ENCODE measurements at regions not wholly inside any gene's neighbourhood (a gene's known extent, or its start where the extent isn't known, plus 50 kb on each side); places are given as distances from the start of the nearest gene placed in this dataset.

DNA sequence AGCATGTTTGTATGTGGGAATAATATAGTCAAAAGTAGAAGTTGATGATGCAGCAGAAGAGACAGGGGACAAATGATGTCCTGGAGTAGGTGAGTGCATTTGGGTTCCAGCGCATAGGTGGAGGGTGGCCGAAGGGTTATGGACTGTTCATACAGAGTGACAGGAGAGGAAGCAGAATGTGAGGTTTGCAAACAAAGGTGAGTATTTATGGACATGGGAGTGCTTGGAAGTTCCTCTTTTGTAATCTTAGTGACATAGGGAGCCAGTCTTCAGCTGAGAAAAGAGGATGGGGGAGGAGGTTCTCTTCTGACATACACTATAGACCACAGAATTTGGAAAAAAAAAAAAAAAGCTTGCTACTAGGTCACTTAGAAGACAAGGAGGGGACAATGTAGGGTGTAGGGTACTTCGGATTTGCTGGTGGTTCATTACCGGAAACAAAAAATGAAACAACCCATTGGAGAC is 331.6 kb downstream of the DLEU7 start:
- no peak overlapping the region for H3K27ac ChIP-seq (ENCODE audit: extremely low read depth, low read depth, low read length)
- CTCF ChIA-PET = no interaction called here
- peaks cover 6% of the 10 kb centered on the region for H3K4me1 ChIP-seq (ENCODE audit: control insufficient read depth, insufficient read depth, low read length)
- H3K36me3 ChIP-seq (ENCODE audit: control insufficient read depth in 2 of 2, insufficient read depth in 1 of 2, low read length in 2 of 2) = no peaks in the 10 kb centered on the region
- no peaks in the 10 kb centered on the region for H3K9me3 ChIP-seq (ENCODE audit: control insufficient read depth, insufficient read depth, low read depth, low read length)
- no peak for TF ChIP-seq ZFHX2 (tag by site-specific recombination; conservative IDR thresholded peaks at IDR 0.05)
- peak; percentile 87 for TF ChIP-seq ZNF600 (tag by site-specific recombination; IDR thresholded peaks at IDR 0.05)
- H3K4me3 ChIP-seq (ENCODE audit: low read depth, low read length) = no peak overlapping the region
- POLR2A ChIA-PET = no interaction called here

DNA sequence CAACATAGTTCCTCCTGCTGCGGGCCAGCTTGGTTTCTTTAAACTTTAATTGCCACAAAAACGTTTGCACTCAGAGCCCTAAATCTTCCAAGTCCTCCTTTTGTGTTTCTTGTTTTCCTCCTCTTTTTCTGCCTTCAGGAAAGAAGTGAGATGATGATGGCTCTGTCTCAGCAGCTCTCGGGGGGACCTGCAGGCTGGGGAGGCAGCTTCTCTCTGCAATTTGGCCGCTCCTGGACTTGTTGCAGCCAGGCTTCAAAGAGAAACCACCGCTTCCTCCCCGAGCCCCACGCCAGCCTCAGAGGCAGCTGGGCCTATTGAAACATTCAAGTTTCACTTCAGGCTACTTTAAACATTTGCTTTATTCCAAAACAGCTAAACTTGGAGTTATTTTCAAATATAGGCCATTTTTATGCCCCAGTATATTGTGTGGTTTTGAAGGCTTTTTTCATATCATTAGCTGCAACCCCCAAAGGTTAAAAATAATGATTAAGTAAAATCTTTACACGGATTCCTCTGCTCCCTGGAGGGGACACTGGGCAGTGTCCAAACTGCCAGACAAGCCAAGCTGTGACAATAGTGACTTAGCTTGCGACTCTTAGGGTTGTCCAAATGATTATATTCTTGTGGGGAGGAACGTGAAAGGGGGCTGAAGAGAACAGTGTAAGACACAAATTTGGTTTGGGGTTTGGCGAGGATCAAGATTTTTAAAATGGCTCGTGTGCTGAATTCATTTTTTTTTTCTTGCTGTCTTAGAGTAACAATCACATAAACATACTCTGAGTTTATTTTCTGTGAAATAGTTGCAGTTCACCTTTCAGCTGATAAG is 330.8 kb downstream of the DLEU7 start:
- H3K27ac ChIP-seq (ENCODE audit: extremely low read depth, low read depth, low read length) = peak overlapping the region; percentile 63
- H3K36me3 ChIP-seq (ENCODE audit: control insufficient read depth in 2 of 2, insufficient read depth in 1 of 2, low read length in 2 of 2) = no peaks in the 10 kb centered on the region
- ChIA-PET POLR2A (no interaction called here), CTCF (interaction anchor here (0.7 kb wide), 3 partner anchors 278 to 427 kb away, joined by 3 to 4 read pairs (median 3); no protein-coding TSS in a partner anchor)
- no peak overlapping the region for H3K4me3 ChIP-seq (ENCODE audit: low read depth, low read length)
- peaks cover 6% of the 10 kb centered on the region for H3K4me1 ChIP-seq (ENCODE audit: control insufficient read depth, insufficient read depth, low read length)
- no peaks in the 10 kb centered on the region for H3K9me3 ChIP-seq (ENCODE audit: control insufficient read depth, insufficient read depth, low read depth, low read length)
- TF ChIP-seq ZNF157 (tag by site-specific recombination; IDR thresholded peaks at IDR 0.05) = no peak
- no peak for TF ChIP-seq ZNF433 (tag by site-specific recombination; IDR thresholded peaks at IDR 0.05; ENCODE audit: low read depth)
- no peak for TF ChIP-seq ZFP3 (tag by site-specific recombination; IDR thresholded peaks at IDR 0.05; ENCODE audit: low read depth)
- TF ChIP-seq, protein P1, sequence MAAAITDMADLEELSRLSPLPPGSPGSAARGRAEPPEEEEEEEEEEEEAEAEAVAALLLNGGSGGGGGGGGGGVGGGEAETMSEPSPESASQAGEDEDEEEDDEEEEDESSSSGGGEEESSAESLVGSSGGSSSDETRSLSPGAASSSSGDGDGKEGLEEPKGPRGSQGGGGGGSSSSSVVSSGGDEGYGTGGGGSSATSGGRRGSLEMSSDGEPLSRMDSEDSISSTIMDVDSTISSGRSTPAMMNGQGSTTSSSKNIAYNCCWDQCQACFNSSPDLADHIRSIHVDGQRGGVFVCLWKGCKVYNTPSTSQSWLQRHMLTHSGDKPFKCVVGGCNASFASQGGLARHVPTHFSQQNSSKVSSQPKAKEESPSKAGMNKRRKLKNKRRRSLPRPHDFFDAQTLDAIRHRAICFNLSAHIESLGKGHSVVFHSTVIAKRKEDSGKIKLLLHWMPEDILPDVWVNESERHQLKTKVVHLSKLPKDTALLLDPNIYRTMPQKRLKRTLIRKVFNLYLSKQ (tag by site-specific recombination; IDR thresholded peaks at IDR 0.05; ENCODE audit: borderline replicate concordance) = no peak
- 0 out of 2 replicates have a peak, but pooled peaks have one; percentile 15 for TF ChIP-seq ZSCAN30 (tag by site-specific recombination; IDR thresholded peaks at IDR 0.05)
- no peak for TF ChIP-seq MZF1 (tag by site-specific recombination; IDR thresholded peaks at IDR 0.05; ENCODE audit: borderline replicate concordance)
- 0 out of 2 replicates have a peak, but pooled peaks have one; percentile 11 for TF ChIP-seq ZNF341 (tag by site-specific recombination; IDR thresholded peaks at IDR 0.05; ENCODE audit: low read depth)
- TF ChIP-seq, protein P2, sequence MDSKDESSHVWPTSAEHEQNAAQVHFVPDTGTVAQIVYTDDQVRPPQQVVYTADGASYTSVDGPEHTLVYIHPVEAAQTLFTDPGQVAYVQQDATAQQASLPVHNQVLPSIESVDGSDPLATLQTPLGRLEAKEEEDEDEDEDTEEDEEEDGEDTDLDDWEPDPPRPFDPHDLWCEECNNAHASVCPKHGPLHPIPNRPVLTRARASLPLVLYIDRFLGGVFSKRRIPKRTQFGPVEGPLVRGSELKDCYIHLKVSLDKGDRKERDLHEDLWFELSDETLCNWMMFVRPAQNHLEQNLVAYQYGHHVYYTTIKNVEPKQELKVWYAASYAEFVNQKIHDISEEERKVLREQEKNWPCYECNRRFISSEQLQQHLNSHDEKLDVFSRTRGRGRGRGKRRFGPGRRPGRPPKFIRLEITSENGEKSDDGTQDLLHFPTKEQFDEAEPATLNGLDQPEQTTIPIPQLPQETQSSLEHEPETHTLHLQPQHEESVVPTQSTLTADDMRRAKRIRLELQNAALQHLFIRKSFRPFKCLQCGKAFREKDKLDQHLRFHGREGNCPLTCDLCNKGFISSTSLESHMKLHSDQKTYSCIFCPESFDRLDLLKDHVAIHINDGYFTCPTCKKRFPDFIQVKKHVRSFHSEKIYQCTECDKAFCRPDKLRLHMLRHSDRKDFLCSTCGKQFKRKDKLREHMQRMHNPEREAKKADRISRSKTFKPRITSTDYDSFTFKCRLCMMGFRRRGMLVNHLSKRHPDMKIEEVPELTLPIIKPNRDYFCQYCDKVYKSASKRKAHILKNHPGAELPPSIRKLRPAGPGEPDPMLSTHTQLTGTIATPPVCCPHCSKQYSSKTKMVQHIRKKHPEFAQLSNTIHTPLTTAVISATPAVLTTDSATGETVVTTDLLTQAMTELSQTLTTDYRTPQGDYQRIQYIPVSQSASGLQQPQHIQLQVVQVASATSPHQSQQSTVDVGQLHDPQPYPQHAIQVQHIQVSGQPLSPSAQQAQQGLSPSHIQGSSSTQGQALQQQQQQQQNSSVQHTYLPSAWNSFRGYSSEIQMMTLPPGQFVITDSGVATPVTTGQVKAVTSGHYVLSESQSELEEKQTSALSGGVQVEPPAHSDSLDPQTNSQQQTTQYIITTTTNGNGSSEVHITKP (tag by site-specific recombination; IDR thresholded peaks at IDR 0.05) = peak; percentile 95
- no peak for TF ChIP-seq ZNF214 (tag by site-specific recombination; IDR thresholded peaks at IDR 0.05; ENCODE audit: borderline replicate concordance)
- TF ChIP-seq, protein P3, sequence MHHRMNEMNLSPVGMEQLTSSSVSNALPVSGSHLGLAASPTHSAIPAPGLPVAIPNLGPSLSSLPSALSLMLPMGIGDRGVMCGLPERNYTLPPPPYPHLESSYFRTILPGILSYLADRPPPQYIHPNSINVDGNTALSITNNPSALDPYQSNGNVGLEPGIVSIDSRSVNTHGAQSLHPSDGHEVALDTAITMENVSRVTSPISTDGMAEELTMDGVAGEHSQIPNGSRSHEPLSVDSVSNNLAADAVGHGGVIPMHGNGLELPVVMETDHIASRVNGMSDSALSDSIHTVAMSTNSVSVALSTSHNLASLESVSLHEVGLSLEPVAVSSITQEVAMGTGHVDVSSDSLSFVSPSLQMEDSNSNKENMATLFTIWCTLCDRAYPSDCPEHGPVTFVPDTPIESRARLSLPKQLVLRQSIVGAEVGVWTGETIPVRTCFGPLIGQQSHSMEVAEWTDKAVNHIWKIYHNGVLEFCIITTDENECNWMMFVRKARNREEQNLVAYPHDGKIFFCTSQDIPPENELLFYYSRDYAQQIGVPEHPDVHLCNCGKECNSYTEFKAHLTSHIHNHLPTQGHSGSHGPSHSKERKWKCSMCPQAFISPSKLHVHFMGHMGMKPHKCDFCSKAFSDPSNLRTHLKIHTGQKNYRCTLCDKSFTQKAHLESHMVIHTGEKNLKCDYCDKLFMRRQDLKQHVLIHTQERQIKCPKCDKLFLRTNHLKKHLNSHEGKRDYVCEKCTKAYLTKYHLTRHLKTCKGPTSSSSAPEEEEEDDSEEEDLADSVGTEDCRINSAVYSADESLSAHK (tag by site-specific recombination; IDR thresholded peaks at IDR 0.05) = peak; percentile 90
- TF ChIP-seq ZIC2 (tag by site-specific recombination; IDR thresholded peaks at IDR 0.05) = no peak
- no peak for TF ChIP-seq ZNF777 (tag by site-specific recombination; IDR thresholded peaks at IDR 0.05; ENCODE audit: borderline replicate concordance)
- no peak for TF ChIP-seq ZNF404 (tag by site-specific recombination; IDR thresholded peaks at IDR 0.05)
- TF ChIP-seq, protein P4, sequence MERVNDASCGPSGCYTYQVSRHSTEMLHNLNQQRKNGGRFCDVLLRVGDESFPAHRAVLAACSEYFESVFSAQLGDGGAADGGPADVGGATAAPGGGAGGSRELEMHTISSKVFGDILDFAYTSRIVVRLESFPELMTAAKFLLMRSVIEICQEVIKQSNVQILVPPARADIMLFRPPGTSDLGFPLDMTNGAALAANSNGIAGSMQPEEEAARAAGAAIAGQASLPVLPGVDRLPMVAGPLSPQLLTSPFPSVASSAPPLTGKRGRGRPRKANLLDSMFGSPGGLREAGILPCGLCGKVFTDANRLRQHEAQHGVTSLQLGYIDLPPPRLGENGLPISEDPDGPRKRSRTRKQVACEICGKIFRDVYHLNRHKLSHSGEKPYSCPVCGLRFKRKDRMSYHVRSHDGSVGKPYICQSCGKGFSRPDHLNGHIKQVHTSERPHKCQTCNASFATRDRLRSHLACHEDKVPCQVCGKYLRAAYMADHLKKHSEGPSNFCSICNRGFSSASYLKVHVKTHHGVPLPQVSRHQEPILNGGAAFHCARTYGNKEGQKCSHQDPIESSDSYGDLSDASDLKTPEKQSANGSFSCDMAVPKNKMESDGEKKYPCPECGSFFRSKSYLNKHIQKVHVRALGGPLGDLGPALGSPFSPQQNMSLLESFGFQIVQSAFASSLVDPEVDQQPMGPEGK (tag by site-specific recombination; IDR thresholded peaks at IDR 0.05) = no peak
- TF ChIP-seq, protein P5, sequence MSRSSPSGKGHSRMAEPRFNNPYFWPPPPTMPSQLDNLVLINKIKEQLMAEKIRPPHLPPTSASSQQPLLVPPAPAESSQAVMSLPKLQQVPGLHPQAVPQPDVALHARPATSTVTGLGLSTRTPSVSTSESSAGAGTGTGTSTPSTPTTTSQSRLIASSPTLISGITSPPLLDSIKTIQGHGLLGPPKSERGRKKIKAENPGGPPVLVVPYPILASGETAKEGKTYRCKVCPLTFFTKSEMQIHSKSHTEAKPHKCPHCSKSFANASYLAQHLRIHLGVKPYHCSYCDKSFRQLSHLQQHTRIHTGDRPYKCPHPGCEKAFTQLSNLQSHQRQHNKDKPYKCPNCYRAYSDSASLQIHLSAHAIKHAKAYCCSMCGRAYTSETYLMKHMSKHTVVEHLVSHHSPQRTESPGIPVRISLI (tag by site-specific recombination; IDR thresholded peaks at IDR 0.05) = no peak
- TF ChIP-seq, protein P6, sequence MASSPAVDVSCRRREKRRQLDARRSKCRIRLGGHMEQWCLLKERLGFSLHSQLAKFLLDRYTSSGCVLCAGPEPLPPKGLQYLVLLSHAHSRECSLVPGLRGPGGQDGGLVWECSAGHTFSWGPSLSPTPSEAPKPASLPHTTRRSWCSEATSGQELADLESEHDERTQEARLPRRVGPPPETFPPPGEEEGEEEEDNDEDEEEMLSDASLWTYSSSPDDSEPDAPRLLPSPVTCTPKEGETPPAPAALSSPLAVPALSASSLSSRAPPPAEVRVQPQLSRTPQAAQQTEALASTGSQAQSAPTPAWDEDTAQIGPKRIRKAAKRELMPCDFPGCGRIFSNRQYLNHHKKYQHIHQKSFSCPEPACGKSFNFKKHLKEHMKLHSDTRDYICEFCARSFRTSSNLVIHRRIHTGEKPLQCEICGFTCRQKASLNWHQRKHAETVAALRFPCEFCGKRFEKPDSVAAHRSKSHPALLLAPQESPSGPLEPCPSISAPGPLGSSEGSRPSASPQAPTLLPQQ (tag by site-specific recombination; IDR thresholded peaks at IDR 0.05) = no peak
- TF ChIP-seq ZNF473 (tag by site-specific recombination; IDR thresholded peaks at IDR 0.05) = no peak
- TF ChIP-seq SP2 (tag by site-specific recombination; IDR thresholded peaks at IDR 0.05) = no peak

Measured in HEK293 (cell line).